GM18858 (cell line): ENCODE measurements at regions not wholly inside any gene's neighbourhood (a gene's known extent, or its start where the extent isn't known, plus 50 kb on each side); places are given as distances from the start of the nearest gene placed in this dataset.

Source experiments
- ATAC-seq: cut with Tn5 transposase; IDR thresholded peaks from one replicate; pipeline ENCODE4 v1.9.1; 2021; ENCODE audit not compliant: unreplicated experiment

DNA sequence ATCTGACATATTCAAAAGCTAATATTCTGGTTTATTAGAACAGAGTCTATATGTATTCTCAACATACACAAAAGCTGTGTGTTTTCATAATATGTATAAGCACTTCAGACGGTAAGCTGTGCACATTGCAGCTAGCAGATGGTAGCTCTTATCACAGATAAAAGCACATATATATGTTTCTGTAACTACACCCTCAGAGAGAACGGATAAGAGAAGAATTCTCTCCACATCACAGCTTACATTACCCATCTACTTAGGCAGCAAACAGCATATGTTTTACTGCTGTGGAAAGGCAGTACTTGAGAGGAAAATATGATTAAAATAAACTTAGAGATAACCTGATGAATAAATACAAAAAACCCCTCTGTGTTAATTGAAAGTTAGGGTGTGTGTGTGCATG, 450.9 kb upstream of the ZNF608 start:
- no peak for ATAC-seq

DNA sequence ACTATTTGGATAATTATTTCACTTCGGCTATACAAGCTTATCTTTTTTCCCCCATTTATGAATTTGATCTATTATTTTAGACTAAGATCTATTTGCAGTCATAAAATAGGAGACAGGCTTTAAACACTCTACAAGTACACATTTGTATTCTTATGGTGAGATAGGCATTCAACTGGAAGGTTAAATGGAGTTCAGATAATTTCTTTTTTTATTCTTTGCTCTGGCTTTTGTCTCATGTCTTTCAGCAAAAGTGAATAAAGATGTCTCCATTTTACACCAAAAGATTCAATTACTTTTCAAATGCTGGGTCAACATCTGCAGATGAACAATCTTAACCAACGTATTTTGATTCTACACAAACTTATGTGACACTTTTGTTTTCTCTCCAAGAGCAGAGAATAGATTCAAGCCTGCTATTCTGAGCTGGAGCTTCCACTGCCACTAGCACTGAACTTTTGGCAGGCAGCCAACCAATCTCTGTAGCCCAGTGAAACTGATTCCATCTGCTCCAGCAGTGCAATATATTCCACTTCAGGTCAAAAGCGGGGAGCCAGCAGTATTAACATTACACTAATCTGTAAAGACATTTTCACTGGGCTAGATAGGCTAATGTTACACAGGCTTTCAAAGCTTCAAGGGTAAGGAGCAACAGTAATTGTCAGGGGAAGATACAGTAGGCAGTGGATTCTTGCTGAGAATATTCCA, 452.0 kb upstream of the ZNF608 start:
- ATAC-seq: no peak

DNA sequence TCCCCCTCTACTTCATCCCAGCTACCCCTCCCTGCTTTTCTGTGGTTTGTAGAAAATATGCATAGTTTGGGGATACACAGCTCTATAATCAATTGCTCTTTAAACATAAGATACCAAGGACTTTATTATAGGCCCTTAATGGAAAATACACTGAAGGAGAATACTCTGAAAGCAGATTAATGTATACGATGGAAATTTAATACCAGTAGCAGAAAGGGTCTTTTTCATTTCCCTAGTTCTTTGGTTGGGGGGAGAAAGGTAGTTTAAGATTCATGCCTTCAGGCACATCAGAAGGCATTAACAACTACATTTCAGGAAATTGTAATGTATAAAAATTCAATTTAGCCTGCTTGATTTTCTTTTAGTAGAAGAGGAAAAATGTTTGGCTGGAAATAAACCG, 452.9 kb upstream of the ZNF608 start:
- ATAC-seq: no peak

DNA sequence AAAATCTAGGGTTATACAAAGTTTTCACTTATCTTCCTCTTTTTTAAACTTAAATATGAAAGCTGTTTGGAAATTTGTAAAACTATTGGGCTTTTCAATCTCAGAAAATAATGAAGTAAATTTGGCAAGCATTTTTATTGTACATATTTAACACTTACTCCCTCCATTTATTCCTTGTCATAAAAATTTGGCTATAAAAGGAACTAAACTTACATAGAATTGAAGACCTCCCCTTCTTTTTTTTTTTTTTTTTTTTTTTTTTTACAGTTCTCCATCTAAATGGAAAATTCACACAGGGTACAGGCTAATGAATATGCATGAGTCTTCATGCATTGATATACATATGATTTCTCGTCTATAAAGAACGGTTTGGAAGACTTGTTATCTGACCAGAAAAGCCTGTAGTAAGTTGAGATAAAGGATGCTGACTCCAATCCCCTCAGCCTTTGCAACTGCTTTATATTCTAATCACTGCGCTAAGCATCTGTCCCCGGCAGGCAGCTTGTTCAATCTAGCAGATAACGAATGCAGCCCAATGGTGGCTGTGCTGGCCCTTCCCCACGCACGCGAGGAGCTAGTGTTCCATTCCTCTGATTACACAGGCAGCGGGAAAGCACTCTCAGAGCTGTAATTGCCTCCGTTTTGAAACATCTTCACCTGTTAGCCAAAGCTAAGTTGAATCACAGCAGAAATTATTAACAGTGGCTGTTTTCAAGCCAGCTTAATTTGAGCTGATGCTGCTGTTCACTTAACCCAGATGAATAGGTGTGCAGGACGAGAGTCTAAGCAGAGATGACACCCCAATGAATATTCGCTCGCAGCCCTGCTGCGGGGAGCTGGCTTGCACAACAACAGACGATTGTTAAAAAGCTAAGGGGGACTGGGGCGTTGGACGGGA, 453.8 kb upstream of the ZNF608 start:
- ATAC-seq: peak; percentile 51

DNA sequence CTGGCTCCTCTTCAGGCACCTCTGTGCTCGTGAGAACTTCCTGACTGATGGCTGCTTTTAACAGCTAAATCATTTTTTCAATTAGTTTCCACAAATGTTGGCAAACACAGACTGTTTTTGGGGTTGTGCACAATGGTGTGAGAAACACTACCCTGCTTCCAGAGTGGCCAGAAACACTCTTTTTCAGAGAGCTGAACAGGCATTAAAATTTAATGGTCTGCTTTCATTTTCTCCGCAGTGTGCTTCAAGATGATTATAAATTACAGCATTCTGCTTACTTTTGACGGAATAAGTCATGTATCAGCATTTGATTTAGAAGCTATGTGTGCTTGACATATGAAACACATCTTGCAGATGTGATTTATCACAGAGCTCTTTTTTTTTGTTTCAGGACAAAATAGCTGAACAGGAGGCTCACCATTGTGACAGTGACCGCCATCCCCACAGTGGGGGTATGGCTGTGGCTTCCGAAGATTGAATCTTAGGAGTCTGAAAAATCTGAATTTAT, 454.5 kb upstream of the ZNF608 start:
- no peak for ATAC-seq

DNA sequence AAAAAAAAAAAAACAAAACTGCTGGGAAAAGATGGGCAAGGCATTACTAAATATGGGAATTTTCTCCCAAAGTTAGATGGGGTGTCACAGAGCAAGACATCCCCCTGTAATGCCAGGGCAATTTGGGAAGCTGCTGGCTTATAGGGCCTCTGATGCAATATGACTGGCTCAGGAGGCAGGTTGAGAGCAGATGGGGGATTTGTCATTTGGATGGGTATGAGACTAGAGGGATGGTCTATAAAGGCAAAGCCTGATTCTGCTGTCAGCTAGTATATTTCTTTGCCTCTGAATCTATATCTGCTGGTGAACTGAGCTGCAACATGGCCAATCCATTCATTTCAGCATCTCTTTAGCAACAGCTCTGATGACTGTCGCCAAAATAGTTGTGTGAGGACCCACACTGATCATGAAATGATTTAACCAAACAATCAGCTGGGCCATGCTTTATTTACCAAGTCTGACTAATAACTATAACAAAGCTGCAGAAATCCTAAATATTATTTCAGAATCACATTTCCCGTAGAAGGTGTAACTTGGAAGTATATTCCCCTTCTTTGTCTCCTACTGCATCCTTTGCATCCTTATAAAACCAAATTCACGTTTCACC, 455.1 kb upstream of the ZNF608 start:
- no peak for ATAC-seq

DNA sequence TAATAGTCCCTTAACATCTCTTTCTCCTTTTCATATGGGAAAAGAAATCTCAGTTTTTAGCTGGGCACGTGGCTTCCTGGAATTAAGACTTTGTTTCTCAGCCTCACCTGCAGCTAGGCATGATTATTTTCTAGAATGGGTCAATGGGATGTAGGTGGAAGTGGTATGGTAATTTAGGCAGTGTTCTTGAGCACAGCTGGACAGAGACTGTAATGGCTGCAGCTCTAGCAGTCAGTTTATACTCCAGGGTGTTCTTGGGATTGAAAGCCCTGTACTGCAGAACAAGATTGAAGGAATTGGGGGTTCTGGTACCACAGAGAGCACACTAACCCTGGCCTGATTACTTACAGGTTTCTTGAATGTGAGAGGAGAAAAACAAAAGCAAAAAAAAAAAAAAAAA, 455.9 kb upstream of the ZNF608 start:
- ATAC-seq: no peak

DNA sequence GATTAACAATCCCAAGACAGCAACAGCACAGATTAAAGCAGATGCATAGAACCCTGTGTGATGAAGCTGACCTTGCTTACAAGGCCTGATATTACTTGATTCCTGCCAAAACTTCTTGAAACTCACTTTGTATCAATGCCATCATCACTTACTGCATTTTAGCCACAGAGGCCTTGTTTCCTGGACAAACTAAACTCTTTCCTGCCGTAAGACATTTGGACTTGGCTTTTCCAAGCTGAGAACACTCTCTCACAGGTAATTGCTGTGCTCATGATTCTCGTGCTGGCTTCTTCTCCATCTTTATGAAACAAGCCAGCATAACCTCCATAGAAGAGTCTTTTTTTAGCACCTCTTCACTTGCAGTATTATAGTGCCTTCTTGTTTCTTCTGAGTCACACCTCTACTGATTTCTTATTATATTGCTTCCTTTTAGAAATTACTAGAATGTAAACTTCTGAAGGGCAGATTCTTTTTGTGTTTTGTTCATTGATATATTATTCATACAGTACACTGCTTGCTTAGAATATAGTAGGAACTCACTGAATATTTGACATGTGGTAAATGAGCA, 456.5 kb upstream of the ZNF608 start:
- no peak for ATAC-seq

DNA sequence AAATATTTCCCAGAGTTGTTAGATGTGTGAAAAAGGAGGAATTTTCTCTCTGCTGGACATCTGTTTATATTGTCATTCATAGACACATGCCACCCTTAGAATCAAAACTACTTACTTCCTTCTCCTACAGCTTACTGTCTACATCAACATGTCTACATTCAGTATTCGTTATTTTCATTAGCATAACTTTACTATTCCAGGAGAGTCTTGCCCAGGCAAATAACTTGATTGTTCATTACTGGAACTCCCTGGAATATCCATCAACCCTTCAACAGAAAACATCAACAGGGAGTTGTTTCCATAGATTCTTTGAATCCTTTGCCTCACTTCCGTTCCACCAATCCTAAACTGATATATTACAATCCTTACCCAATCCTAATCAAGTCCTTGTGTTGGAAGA, 457.5 kb upstream of the ZNF608 start:
- ATAC-seq: no peak

DNA sequence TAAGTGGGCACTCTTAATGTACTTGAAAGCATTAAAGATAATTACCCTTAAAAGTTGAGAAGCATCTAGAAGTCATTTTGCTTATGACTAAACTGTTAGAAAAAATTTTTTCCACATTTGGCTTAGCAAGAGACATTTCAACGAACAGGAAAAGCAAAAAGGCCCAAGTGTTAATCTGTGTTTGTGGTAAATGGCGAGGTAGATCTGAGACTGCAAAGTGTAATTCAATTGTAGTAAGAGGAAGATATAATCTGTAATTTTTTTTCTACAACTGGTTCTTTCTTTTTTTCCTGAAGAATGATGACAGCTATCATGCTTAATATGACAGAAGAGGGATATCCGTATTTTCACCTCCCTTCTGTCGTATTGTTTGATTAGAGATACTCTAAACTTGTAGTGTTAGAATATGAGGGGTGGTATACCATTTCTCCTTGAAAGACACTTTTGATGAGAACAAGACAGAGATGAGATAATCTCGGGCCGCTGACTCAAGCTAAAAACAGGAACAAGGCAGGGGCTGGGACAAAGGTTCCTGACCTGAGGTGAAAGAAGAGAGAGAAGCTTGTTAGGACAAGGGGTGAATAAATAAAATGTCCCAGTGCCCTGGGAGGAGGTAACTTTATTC, 459.3 kb upstream of the ZNF608 start:
- no peak for ATAC-seq

DNA sequence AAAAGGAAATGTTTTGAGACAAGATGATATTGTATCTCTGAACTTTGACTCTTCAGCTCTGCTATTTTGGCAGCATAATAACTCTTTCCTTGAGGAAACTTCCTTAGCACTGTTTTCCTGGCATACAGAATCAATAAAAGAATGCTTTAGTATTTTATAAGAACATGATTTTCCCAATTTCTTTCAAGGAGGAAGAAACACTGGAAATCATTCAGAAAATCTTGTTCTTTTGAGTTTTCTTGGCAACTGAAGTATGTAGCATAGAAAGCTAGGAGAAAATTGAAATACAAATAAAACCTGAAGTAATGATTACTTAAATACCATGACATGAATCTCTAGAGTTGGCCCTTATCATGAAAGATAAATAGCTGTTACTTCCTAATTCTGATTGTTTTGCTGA, 461.4 kb upstream of the ZNF608 start:
- no peak for ATAC-seq

DNA sequence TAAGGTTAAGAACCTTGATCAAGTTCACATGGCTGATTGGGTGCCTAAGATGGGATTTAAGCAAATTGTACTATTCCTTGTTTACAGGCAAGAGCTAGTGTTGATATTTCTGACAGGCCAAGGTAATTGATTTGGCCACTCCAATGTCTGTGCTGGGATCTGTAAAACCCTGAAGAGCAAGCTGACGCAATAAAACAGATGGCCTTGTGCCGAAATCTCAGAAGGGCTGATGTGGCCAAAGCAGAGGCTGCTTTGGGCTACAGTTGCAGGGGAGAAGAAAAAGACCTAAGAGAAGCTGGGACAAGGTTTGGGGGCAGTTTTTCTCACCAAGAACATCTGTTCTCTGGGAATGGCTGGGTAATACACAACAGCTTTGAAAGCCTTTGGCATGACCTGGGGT, 463.2 kb upstream of the ZNF608 start:
- no peak for ATAC-seq

DNA sequence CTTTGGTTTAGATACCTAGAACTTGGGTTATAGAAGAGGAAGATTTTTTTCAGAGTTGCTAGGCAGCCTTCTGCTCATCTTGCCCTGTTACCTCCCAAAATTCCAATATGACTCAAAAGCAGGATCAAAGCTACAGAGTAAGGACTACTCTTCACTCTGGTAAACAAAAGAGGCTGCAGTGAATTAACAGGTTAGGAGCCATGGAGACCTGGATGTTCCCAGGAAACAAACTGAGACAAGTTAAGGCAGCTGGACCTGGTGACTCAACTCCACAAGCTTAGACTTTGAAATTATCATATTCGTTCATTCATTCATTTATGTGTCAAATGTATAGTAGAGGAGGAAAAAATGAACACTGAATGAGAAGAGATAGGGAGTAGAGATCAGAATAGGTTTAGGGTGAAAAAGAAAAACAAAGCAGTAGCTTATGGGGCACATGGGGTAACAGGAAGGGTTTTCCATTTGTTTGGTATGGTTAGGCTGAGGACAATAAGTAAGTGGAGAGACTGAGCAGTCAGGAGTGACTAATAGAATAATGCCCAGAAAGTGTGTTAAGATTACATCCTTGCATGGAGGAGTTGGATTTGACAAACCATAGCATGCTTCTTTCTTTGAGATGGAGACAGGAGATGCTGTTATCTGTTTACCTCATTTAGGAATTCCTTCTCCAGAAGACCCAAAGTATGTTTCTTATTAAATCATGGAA, 464.0 kb upstream of the ZNF608 start:
- ATAC-seq: no peak

DNA sequence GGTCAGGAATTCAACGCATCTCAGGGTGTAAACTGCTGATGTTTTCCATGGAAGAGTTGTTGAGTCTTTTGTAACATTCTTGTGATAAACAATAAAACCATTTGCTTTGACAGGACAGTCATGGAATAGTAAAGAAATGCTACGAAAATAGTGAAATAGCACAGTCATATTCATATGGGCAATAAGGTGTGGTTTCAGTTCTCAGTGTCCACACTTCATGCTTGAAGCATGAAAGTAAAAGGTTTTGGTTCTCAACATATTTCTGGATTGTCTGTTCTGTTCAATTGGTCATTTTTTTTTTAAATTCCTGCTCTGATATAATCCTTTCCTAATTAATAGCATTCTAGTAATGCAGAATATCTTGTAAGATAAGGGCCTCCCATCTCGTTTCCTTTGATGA, 467.6 kb upstream of the ZNF608 start:
- peak; percentile 97 for ATAC-seq

DNA sequence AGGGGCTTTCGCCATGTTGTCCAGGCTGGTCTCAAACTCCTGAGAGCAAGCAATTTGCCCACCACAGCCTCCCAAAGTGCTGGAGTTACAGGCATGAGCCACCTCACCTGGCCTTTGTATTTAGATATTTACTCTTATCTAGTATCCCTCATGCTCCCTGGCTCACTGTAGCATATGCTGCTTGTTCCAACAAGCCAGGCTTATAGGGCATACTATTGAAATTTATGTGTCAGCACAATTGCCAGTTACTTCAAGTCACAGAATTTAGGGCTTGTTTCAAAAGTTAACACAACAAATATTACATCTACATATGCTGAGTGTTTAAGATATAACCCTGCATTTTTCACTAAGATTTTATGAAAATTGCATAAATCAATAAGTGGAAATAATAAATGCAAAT, 469.2 kb upstream of the ZNF608 start:
- ATAC-seq: no peak

DNA sequence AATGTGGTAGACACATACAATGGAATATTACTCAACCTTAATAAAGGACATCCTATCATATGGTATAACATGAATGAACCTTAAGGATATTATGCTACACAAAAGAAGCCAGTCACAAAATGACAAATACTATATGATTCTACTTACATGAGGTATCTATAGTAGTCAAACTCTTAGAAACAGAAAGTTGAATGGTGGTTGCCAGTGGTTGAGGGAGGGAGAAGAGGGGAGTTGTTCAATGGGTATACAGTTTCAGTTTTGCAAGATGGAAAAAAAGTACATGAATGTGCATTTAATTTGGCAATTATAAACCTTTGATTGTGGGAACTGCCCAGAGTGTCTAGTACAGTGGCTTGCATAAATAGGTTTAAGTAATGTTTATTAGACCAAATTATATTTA, 473.3 kb upstream of the ZNF608 start:
- ATAC-seq: no peak

DNA sequence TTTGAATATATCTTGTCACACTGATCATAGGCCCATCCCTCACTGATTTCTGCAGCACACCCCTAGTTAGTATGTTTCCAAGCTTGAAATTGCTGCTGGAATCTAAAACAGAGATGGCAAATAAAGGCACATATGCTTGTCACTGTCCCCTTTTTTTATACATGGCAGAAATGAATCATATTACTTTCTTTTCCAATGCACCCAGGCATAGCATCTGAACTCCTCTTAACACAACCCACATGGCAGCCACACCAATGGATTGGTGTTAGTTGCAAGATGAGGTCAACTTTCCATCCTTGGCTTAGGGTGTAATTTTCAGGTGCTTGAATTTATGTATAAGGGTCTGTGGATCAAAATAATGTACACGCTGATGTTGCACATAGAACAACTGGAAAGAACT, 473.8 kb upstream of the ZNF608 start:
- ATAC-seq: no peak

DNA sequence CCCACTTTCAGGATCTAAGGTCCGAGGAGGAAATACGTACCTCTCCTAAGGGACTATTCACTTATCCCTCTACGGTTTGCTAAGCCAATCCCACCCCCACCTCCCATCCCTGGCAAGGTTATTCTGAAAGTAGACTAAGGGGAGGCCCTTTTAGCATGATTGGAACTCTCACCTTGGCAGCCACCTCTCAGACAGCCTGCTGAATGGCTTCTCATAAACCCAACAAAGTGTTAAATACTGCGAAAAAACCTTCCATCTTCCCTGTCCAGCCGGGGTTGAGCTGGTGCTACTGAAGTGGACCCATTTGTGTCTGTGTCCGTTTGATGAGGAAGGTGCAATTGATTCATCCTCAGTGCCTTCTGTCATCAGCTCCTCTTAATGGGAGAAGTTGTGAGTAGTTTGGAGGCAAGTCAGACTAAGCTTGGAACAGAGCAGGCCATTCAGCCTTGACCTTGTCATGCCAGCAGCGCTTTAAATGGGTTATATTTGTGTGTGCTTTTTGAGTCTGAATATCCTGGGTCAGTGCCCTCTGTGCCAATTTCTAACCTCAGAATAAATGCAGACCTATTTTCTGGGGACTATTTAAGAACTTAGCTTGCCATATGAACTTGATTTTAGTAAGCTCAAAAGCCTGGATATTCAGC, 476.3 kb upstream of the ZNF608 start:
- no peak for ATAC-seq

DNA sequence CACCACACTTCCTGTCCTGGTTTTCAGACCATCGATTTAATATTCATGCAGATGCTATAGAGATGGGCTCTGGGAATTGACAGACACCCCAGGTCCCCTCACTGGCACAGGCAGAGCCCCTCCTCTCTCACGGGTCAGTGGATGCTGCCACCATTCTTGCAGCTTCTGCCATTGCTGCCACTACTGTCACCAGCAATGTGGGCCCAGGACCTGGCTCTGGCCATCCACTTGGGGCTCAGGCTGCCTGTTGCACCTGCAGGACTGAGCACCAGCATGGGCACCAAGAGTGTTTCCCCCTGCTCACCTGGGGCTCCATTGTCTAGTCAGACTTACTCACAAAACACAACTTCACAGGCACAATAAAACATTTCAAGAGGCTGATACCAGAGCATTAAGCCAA, 479.0 kb upstream of the ZNF608 start:
- no peak for ATAC-seq

DNA sequence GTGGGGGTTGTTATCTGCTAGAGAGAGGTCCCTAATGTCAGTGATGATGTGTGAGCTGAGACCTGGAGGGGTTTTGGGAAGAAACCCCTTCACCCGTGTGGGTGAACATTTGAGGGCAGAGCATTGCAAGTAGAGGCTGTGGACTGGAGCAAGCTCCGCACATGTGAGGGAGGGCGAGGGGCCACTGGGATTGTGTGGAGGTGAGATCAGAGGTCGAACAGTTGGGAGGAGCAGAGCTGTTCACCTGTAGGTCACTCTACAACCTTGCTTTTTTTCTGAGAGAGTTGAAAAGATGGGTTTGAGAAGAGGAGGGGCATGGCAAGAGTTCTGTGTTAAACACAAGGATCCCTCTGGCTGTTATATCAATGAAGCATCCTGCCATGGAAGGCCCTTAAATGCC, 480.4 kb upstream of the ZNF608 start:
- no peak for ATAC-seq
